ENCODE measurements at regions not wholly inside any gene's neighbourhood (a gene's known extent, or its start where the extent isn't known, plus 50 kb on each side); places are given as distances from the start of the nearest gene placed in this dataset.

DNA sequence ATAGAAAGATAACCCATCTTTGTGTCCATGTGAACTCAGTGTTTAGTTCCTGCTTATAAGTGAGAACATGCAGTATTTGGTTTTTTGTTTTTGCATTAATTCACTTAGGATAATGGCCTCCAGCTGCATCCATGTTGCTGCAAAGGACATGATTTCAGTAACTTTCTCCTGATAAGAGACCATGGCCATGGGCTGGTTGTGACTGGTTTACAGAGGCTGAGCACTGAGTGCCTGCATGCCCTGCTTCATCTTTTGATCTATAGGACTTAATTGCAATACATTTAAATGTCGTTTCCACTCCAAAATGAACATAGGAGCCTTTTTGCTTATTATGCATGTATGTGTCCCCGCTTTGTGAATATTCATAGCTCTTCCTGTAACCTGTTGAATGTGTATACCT lies 101.3 kb upstream of the IGFBP3 start:
- H3K27me3 Mint-ChIP-seq, result no peaks in the 10 kb centered on the region
- H3K4me3 Mint-ChIP-seq, result no peak overlapping the region
- DNase-seq (ENCODE audit: extremely low spot score, unreplicated experiment), result no peak
- no peaks in the 10 kb centered on the region for H3K4me1 Mint-ChIP-seq (ENCODE audit: unreplicated experiment)
- H3K27ac Mint-ChIP-seq, result no peak overlapping the region
- no peaks in the 10 kb centered on the region for H3K36me3 Mint-ChIP-seq
- H3K9me3 Mint-ChIP-seq, result peaks cover 6% of the 10 kb centered on the region
- TF ChIP-seq, protein P1, sequence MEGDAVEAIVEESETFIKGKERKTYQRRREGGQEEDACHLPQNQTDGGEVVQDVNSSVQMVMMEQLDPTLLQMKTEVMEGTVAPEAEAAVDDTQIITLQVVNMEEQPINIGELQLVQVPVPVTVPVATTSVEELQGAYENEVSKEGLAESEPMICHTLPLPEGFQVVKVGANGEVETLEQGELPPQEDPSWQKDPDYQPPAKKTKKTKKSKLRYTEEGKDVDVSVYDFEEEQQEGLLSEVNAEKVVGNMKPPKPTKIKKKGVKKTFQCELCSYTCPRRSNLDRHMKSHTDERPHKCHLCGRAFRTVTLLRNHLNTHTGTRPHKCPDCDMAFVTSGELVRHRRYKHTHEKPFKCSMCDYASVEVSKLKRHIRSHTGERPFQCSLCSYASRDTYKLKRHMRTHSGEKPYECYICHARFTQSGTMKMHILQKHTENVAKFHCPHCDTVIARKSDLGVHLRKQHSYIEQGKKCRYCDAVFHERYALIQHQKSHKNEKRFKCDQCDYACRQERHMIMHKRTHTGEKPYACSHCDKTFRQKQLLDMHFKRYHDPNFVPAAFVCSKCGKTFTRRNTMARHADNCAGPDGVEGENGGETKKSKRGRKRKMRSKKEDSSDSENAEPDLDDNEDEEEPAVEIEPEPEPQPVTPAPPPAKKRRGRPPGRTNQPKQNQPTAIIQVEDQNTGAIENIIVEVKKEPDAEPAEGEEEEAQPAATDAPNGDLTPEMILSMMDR (conservative IDR thresholded peaks at IDR 0.05), result no peak

DNA sequence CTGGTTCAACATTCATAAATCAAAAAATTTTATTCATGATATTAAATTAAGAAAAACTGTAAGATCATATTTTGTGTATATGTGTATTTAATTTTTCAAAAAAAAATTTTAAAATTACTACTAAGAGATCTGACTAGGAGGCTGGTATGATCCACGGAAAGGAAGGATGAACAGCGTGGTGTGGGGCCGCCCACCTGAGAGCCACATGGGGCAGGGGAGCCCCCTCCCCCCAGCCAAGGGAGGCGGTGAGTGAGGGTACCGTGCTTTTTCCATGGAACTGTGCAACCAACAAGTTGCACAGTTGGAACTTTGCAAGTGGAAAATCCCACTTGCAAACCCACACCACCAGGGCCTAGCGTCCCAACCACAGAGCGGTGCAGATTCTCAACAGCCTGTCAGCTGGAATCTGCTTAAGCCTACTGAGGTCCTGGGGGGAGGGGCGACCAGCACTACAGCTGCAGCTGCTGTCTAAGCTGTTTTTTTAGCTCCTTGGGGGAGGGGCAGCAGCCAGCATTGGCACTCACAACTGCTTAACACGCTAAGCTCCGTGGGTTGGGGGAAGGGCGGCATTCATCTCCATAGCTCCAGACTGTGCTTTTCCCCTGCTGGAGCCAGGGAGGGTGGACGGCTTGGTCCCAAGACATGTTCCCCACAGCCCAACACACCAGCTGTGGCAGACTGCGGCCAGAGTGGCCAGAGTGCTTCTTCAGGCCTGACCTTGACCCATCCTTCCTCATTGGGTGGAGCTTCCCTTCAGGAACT lies 94.2 kb upstream of the IGFBP3 start:
- no peak overlapping the region for H3K27ac Mint-ChIP-seq
- H3K4me1 Mint-ChIP-seq (ENCODE audit: unreplicated experiment), result no peaks in the 10 kb centered on the region
- no peak for DNase-seq (ENCODE audit: extremely low spot score, unreplicated experiment)
- no peaks in the 10 kb centered on the region for H3K36me3 Mint-ChIP-seq
- peaks cover 6% of the 10 kb centered on the region for H3K9me3 Mint-ChIP-seq
- H3K4me3 Mint-ChIP-seq, result no peak overlapping the region
- TF ChIP-seq, protein P1 (conservative IDR thresholded peaks at IDR 0.05), result no peak
- no peaks in the 10 kb centered on the region for H3K27me3 Mint-ChIP-seq

DNA sequence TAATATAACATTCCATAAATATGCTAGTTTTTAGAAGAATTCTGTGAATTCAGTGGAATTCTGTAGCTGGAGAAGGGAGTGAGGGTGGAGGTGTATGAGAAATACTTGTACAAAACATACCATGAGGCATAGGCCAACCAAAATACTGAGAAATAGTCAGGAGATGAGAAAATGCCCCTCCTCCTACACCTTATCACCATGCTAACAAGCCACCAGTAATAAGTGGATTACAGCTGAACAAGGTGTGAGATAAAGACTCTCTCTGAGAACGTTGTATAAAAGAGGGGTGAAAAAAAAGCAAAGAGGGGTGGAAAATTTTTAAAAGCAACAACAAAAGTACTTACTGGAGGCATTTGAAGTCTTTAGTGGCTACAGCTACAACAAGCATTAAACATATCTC lies 90.4 kb upstream of the IGFBP3 start:
- Mint-ChIP-seq H3K4me3 (no peak overlapping the region), H3K27me3 (no peaks in the 10 kb centered on the region)

DNA sequence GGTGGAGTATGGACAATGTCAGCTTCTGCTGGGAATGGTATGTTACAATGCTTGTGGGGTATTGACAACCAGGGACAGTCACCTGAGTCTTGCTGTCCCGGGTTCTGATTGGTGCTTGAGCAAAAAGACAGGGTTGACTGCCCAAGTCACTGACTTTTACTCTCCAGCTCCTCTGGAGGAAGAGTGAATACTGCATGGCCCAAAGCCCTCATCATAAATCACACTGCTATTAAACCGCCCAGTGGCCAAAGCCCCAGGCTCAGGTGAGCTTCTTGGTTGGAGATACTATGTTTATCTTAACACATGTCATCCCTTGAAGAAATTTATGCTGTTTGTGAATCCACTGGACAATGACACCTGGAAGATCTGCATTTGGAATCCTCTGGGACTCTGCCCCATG lies 90.0 kb upstream of the IGFBP3 start:
- Mint-ChIP-seq H3K27me3 (no peaks in the 10 kb centered on the region), H3K27ac (no peak overlapping the region), H3K9me3 (no peaks in the 10 kb centered on the region), H3K4me3 (no peak overlapping the region), H3K36me3 (no peaks in the 10 kb centered on the region), H3K4me1 (ENCODE audit: unreplicated experiment) (peaks cover 3% of the 10 kb centered on the region)
- TF ChIP-seq, protein P1 (conservative IDR thresholded peaks at IDR 0.05), result no peak
- no peak for DNase-seq (ENCODE audit: extremely low spot score, unreplicated experiment)

More for the DNA sequence above, 90.4 kb upstream of the IGFBP3 start:
- TF ChIP-seq, protein P1 (conservative IDR thresholded peaks at IDR 0.05), result no peak
- DNase-seq (ENCODE audit: extremely low spot score, unreplicated experiment), result no peak
- no peaks in the 10 kb centered on the region for H3K9me3 Mint-ChIP-seq
- no peak overlapping the region for H3K27ac Mint-ChIP-seq
- peaks cover 3% of the 10 kb centered on the region for H3K4me1 Mint-ChIP-seq (ENCODE audit: unreplicated experiment)
- no peaks in the 10 kb centered on the region for H3K36me3 Mint-ChIP-seq

DNA sequence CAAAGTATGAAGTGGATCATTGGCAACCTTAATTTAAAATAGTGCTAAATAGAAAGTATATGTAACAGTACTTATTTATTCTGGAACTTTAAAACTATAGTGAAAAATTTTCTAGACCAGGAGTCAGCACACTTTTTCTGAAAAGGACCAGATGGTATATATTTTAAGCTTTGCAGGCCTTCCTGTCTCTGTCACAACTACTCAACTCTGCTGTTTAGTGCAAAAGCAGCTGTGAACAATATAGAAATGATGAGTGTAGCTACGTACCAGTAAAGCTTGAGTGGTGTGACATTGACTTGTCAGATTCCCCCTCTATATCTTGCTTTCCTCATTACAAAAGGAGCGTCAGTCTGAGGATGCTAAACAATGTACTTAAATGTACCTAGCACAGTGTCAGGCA lies 88.1 kb upstream of the IGFBP3 start:
- Mint-ChIP-seq H3K27me3 (no peaks in the 10 kb centered on the region), H3K36me3 (no peaks in the 10 kb centered on the region), H3K27ac (no peak overlapping the region), H3K9me3 (no peaks in the 10 kb centered on the region), H3K4me1 (ENCODE audit: unreplicated experiment) (peaks cover 3% of the 10 kb centered on the region), H3K4me3 (no peak overlapping the region)
- TF ChIP-seq, protein P1 (conservative IDR thresholded peaks at IDR 0.05), result no peak
- no peak for DNase-seq (ENCODE audit: extremely low spot score, unreplicated experiment)
